Endothelial cell (in vitro differentiated cells): ENCODE measurements at regions not wholly inside any gene's neighbourhood (a gene's known extent, or its start where the extent isn't known, plus 50 kb on each side); places are given as distances from the start of the nearest gene placed in this dataset.

Experiments used
- DNase-seq: peaks from one replicate; pipeline ENCODE4 v3.0.0; 2021; ENCODE audit warnings: low spot score
- H3K27ac Mint-ChIP-seq: one replicate; pipeline ENCODE4 v1.8.0; 2021; ENCODE audit warnings: mixed read lengths, inconsistent platforms; ENCODE audit not compliant: unreplicated experiment
- H3K27me3 Mint-ChIP-seq: one replicate; pipeline ENCODE4 v1.8.0; 2021; ENCODE audit warnings: mild to moderate bottlenecking, moderate library complexity, mixed read lengths, inconsistent platforms; ENCODE audit not compliant: unreplicated experiment
- H3K36me3 Mint-ChIP-seq: one replicate; pipeline ENCODE4 v1.8.0; 2021; ENCODE audit warnings: mild to moderate bottlenecking, low read depth, mixed read lengths, inconsistent platforms; ENCODE audit not compliant: unreplicated experiment
- H3K4me1 Mint-ChIP-seq: one replicate; pipeline ENCODE4 v1.8.0; 2021; ENCODE audit warnings: mild to moderate bottlenecking, mixed read lengths, inconsistent platforms; ENCODE audit not compliant: unreplicated experiment
- H3K4me3 Mint-ChIP-seq: one replicate; pipeline ENCODE4 v1.8.0; 2021; ENCODE audit warnings: mild to moderate bottlenecking, mixed read lengths, inconsistent platforms; ENCODE audit not compliant: unreplicated experiment
- H3K9me3 Mint-ChIP-seq: one replicate; pipeline ENCODE4 v1.8.0; 2021; ENCODE audit warnings: mixed read lengths, inconsistent platforms; ENCODE audit not compliant: unreplicated experiment
- CTCF ChIP-seq: fragments of 200-600 bp; sonication (generic); IDR thresholded peaks from one replicate; pipeline ENCODE4 v1.5.0; 2021; ENCODE audit warnings: antibody characterized with exemption; ENCODE audit not compliant: unreplicated experiment

- H3K9me3 Mint-ChIP-seq, result no peaks in the 10 kb centered on the region
- H3K4me3 Mint-ChIP-seq, result no peak overlapping the region
- no peak overlapping the region for H3K27ac Mint-ChIP-seq
Measured at GRCh38 chr1:209398313-209398991, 185.1 kb upstream of the CAMK1G start.

GRCh38 chr1:209399800-209400199, 183.7 kb upstream of the CAMK1G start:
- no peaks in the 10 kb centered on the region for H3K9me3 Mint-ChIP-seq
- H3K4me3 Mint-ChIP-seq, result no peak overlapping the region
- DNase-seq, result no peak
- peaks cover 15% of the 10 kb centered on the region for H3K4me1 Mint-ChIP-seq
- no peak for TF ChIP-seq CTCF
- H3K36me3 Mint-ChIP-seq, result no peaks in the 10 kb centered on the region
- H3K27ac Mint-ChIP-seq, result no peak overlapping the region
- peaks cover 2% of the 10 kb centered on the region for H3K27me3 Mint-ChIP-seq

More at GRCh38 chr1:209398313-209398991, 185.1 kb upstream of the CAMK1G start:
- no peak for TF ChIP-seq CTCF
- Mint-ChIP-seq H3K4me1 (peaks cover 10% of the 10 kb centered on the region), H3K27me3 (peaks cover 2% of the 10 kb centered on the region), H3K36me3 (no peaks in the 10 kb centered on the region)
- DNase-seq, result no peak

GRCh38 chr1:209400351-209401220, 182.9 kb upstream of the CAMK1G start:
- H3K27ac Mint-ChIP-seq, result no peak overlapping the region
- H3K36me3 Mint-ChIP-seq, result no peaks in the 10 kb centered on the region
- H3K4me3 Mint-ChIP-seq, result no peak overlapping the region
- TF ChIP-seq CTCF, result no peak
- H3K4me1 Mint-ChIP-seq, result peaks cover 10% of the 10 kb centered on the region
- no peaks in the 10 kb centered on the region for H3K9me3 Mint-ChIP-seq
- no peak for DNase-seq
- H3K27me3 Mint-ChIP-seq, result no peaks in the 10 kb centered on the region

GRCh38 chr1:209402697-209403096, 180.8 kb upstream of the CAMK1G start:
- H3K4me3 Mint-ChIP-seq, result no peak overlapping the region
- no peaks in the 10 kb centered on the region for H3K27me3 Mint-ChIP-seq
- H3K27ac Mint-ChIP-seq, result no peak overlapping the region
- no peaks in the 10 kb centered on the region for H3K9me3 Mint-ChIP-seq
- peaks cover 8% of the 10 kb centered on the region for H3K4me1 Mint-ChIP-seq
- no peak for TF ChIP-seq CTCF
- no peaks in the 10 kb centered on the region for H3K36me3 Mint-ChIP-seq
- DNase-seq, result no peak

- peaks cover 8% of the 10 kb centered on the region for H3K4me1 Mint-ChIP-seq
- no peaks in the 10 kb centered on the region for H3K9me3 Mint-ChIP-seq
- no peaks in the 10 kb centered on the region for H3K36me3 Mint-ChIP-seq
- H3K4me3 Mint-ChIP-seq, result no peak overlapping the region
- TF ChIP-seq CTCF, result no peak
- H3K27me3 Mint-ChIP-seq, result no peaks in the 10 kb centered on the region
- DNase-seq, result no peak
- no peak overlapping the region for H3K27ac Mint-ChIP-seq
Measured at GRCh38 chr1:209403921-209404320, 179.6 kb upstream of the CAMK1G start.
